ENCODE measurements at regions not wholly inside any gene's neighbourhood (a gene's known extent, or its start where the extent isn't known, plus 50 kb on each side); places are given as distances from the start of the nearest gene placed in this dataset.

DNA sequence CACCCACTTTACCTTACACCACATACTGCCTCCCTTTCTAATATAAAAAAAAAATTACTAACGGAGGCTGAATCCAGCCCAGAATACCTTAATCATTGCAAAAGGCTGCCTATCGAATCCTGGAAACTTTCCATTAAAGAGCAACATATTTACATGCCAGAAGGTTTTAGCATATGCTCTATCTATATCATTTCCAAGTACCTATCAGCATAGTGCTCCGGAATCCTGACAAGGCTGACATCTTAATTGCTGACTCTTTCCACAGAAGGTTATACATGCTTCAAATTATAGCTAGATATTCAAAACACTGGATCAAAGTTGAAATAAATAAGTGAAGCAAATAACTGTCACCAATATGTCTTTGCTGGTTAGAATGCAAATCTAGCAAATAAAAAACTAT lies 170.9 kb upstream of the CDK1 start:
- no peaks in the 10 kb centered on the region for H3K27me3 Mint-ChIP-seq (ENCODE audit: insufficient read depth, low read depth, poor library complexity)
- no peaks in the 10 kb centered on the region for H3K79me2 ChIP-seq (replicated peaks; ENCODE audit: insufficient read depth)
- TF ChIP-seq STAT1 (IDR thresholded peaks at IDR 0.05; ENCODE audit: unreplicated experiment) (no peak), NANOG (IDR thresholded peaks at IDR 0.05; ENCODE audit: borderline replicate concordance) (no peak)
- no peaks in the 10 kb centered on the region for H3K27me3 ChIP-seq (ENCODE audit: insufficient read depth)
- no peaks in the 10 kb centered on the region for H3K9me2 ChIP-seq (ENCODE audit: insufficient read depth)
- H3K4me3 Mint-ChIP-seq: no peak overlapping the region
- H3K27ac Mint-ChIP-seq: no peak overlapping the region
- no peaks in the 10 kb centered on the region for H3F3A ChIP-seq (replicated peaks; ENCODE audit: low read depth)
- ATAC-seq: no peak
- no peaks in the 10 kb centered on the region for H3K9me3 Mint-ChIP-seq
- no peak overlapping the region for H3K27ac ChIP-seq (ENCODE audit: low read depth)
- H3K4me1 Mint-ChIP-seq: peaks cover 17% of the 10 kb centered on the region; the same call in 2 of the 3 replicates
- no peak overlapping the region for H3K4me2 ChIP-seq
- no peaks in the 10 kb centered on the region for H3K36me3 ChIP-seq (ENCODE audit: insufficient read depth)
- no peaks in the 10 kb centered on the region for H3K36me3 Mint-ChIP-seq (ENCODE audit: low read depth)
- no peaks in the 10 kb centered on the region for H4K20me1 ChIP-seq (replicated peaks; ENCODE audit: insufficient read depth)
- peaks cover 3% of the 10 kb centered on the region; the same call in 1 of the 2 replicates for H3K4me1 ChIP-seq (ENCODE audit: insufficient read depth)
- H2AFZ ChIP-seq: no peak overlapping the region
- no peak for DNase-seq (ENCODE audit: low spot score)
- no peak overlapping the region for H3K4me3 ChIP-seq

DNA sequence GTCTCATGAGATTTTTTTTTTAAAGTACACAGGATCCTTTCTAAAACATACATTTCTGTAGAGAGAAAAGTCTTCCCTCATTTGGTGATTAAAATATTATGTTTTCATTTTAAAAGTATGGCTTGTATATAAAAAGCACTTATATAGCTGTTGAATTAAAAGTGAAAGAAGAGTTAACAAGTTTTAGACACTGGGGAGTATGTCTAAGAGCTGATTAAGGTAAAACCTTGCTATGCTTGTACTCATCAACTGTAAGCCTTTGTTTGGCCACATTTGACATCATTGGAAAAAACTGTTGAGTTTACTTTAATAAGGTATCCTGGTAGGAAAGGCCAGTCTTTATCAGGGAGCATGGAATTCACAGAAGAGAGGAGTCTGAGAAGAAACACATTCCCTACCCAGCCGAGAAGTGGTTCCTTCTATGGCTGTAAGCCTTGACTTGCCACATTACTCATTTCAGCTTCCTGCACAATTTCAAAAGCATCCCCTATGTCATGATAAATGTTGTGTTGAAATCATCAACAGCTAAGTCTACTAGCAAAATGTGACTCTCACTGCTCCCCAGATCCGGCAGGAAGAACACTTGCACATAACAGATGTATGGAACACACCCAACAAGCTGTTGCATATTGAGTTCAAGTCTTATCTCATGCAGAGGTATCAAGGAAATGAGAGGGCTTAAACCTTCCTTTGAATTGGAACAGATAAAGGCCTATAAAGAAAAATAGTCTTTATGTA lies 171.8 kb upstream of the CDK1 start:
- H3K36me3 ChIP-seq (ENCODE audit: insufficient read depth): no peaks in the 10 kb centered on the region
- no peak overlapping the region for H3K27ac ChIP-seq (ENCODE audit: low read depth)
- H3K4me1 ChIP-seq (ENCODE audit: insufficient read depth): peaks cover 3% of the 10 kb centered on the region; the same call in 1 of the 2 replicates
- no peak overlapping the region for H3K4me2 ChIP-seq
- no peaks in the 10 kb centered on the region for H3K9me2 ChIP-seq (ENCODE audit: insufficient read depth)
- no peaks in the 10 kb centered on the region for H3F3A ChIP-seq (replicated peaks; ENCODE audit: low read depth)
- H3K4me3 Mint-ChIP-seq: no peak overlapping the region
- H3K27me3 ChIP-seq (ENCODE audit: insufficient read depth): no peaks in the 10 kb centered on the region
- DNase-seq (ENCODE audit: low spot score) (no peak), ATAC-seq (no peak)
- no peak overlapping the region for H2AFZ ChIP-seq
- H3K36me3 Mint-ChIP-seq (ENCODE audit: low read depth): no peaks in the 10 kb centered on the region
- no peaks in the 10 kb centered on the region for H3K79me2 ChIP-seq (replicated peaks; ENCODE audit: insufficient read depth)
- no peak overlapping the region for H3K4me3 ChIP-seq
- H3K4me1 Mint-ChIP-seq: peaks cover 11% of the 10 kb centered on the region; the same call in 2 of the 3 replicates
- H3K27me3 Mint-ChIP-seq (ENCODE audit: insufficient read depth, low read depth, poor library complexity): no peaks in the 10 kb centered on the region
- H3K27ac Mint-ChIP-seq: no peak overlapping the region
- H3K9me3 Mint-ChIP-seq: no peaks in the 10 kb centered on the region
- no peaks in the 10 kb centered on the region for H4K20me1 ChIP-seq (replicated peaks; ENCODE audit: insufficient read depth)
- TF ChIP-seq, protein P1, sequence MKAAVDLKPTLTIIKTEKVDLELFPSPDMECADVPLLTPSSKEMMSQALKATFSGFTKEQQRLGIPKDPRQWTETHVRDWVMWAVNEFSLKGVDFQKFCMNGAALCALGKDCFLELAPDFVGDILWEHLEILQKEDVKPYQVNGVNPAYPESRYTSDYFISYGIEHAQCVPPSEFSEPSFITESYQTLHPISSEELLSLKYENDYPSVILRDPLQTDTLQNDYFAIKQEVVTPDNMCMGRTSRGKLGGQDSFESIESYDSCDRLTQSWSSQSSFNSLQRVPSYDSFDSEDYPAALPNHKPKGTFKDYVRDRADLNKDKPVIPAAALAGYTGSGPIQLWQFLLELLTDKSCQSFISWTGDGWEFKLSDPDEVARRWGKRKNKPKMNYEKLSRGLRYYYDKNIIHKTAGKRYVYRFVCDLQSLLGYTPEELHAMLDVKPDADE (IDR thresholded peaks at IDR 0.05): no peak
- TF ChIP-seq JUNB (IDR thresholded peaks at IDR 0.05; ENCODE audit: unreplicated experiment) (no peak), EZH2phosphoT487 (IDR thresholded peaks at IDR 0.05; ENCODE audit: unreplicated experiment) (no peak), NANOG (IDR thresholded peaks at IDR 0.05; ENCODE audit: borderline replicate concordance) (no peak), STAT1 (IDR thresholded peaks at IDR 0.05; ENCODE audit: unreplicated experiment) (no peak), CREB1 (CRISPR knock-in tag; IDR thresholded peaks at IDR 0.05; ENCODE audit: low read depth) (no peak), ZNF331 (CRISPR knock-in tag; IDR thresholded peaks at IDR 0.05; ENCODE audit: low read depth) (no peak)
- TF ChIP-seq, protein P2, sequence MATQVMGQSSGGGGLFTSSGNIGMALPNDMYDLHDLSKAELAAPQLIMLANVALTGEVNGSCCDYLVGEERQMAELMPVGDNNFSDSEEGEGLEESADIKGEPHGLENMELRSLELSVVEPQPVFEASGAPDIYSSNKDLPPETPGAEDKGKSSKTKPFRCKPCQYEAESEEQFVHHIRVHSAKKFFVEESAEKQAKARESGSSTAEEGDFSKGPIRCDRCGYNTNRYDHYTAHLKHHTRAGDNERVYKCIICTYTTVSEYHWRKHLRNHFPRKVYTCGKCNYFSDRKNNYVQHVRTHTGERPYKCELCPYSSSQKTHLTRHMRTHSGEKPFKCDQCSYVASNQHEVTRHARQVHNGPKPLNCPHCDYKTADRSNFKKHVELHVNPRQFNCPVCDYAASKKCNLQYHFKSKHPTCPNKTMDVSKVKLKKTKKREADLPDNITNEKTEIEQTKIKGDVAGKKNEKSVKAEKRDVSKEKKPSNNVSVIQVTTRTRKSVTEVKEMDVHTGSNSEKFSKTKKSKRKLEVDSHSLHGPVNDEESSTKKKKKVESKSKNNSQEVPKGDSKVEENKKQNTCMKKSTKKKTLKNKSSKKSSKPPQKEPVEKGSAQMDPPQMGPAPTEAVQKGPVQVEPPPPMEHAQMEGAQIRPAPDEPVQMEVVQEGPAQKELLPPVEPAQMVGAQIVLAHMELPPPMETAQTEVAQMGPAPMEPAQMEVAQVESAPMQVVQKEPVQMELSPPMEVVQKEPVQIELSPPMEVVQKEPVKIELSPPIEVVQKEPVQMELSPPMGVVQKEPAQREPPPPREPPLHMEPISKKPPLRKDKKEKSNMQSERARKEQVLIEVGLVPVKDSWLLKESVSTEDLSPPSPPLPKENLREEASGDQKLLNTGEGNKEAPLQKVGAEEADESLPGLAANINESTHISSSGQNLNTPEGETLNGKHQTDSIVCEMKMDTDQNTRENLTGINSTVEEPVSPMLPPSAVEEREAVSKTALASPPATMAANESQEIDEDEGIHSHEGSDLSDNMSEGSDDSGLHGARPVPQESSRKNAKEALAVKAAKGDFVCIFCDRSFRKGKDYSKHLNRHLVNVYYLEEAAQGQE (IDR thresholded peaks at IDR 0.05; ENCODE audit: unreplicated experiment): no peak
- TF ChIP-seq, protein P3, sequence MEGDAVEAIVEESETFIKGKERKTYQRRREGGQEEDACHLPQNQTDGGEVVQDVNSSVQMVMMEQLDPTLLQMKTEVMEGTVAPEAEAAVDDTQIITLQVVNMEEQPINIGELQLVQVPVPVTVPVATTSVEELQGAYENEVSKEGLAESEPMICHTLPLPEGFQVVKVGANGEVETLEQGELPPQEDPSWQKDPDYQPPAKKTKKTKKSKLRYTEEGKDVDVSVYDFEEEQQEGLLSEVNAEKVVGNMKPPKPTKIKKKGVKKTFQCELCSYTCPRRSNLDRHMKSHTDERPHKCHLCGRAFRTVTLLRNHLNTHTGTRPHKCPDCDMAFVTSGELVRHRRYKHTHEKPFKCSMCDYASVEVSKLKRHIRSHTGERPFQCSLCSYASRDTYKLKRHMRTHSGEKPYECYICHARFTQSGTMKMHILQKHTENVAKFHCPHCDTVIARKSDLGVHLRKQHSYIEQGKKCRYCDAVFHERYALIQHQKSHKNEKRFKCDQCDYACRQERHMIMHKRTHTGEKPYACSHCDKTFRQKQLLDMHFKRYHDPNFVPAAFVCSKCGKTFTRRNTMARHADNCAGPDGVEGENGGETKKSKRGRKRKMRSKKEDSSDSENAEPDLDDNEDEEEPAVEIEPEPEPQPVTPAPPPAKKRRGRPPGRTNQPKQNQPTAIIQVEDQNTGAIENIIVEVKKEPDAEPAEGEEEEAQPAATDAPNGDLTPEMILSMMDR (conservative IDR thresholded peaks at IDR 0.05; ENCODE audit: low read depth in 2 of 2): no peak

Data from GM23338 (cell line).